ENCODE measurements at regions not wholly inside any gene's neighbourhood (a gene's known extent, or its start where the extent isn't known, plus 50 kb on each side); places are given as distances from the start of the nearest gene placed in this dataset.

- TF ChIP-seq POU6F1 (CRISPR knock-in tag; IDR thresholded peaks at IDR 0.05; ENCODE audit: borderline replicate concordance, low read depth): no peak
Measured at GRCh38 chr1:191575180-191575579, 583.1 kb upstream of the RGS18 start (continued).

DNA sequence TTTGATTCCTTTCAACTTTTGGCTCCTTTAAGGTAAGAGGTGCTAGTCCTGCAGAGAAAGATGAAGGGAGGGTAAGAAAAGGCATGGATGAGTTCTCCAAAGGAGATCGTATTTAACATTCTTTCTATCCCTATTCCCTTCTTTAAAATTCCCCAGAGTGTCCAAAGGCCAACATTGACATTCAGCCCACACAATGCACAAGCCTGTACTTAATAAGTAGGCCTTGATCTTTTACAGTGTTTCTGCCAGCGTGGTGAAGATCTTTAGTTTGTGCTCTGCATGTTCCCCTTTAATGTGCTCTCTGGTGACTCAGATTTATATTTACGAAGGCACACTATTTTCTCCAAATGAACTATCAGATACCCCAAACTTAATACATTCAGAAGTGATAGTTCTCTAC lies 582.5 kb upstream of the RGS18 start:
- TF ChIP-seq ZC3H10 (CRISPR knock-in tag; IDR thresholded peaks at IDR 0.05) (no peak), RARB (CRISPR knock-in tag; IDR thresholded peaks at IDR 0.05) (no peak)
- ATAC-seq: no peak

DNA sequence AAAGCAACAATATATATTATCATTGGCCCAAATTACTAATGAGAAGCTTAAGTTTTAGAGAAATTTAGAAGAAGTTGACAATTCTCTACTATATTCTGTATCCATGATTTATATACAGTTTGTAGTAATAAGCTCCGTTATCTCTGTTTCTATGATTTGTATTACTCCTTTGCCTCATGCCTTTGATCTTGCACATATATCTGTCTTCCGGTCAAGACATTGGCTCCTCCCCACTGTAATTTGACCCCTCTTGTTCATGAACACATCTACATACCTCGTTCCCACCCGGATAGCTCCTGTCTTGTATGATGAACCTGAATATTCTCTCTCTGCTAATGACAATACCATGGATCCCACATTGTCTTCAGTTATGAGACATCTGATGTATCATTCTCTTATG lies 581.0 kb upstream of the RGS18 start:
- TF ChIP-seq TCF4 (CRISPR knock-in tag; IDR thresholded peaks at IDR 0.05; ENCODE audit: borderline replicate concordance) (no peak), CSRNP3 (CRISPR knock-in tag; IDR thresholded peaks at IDR 0.05) (no peak), POU6F1 (CRISPR knock-in tag; IDR thresholded peaks at IDR 0.05; ENCODE audit: borderline replicate concordance, low read depth) (no peak), ISL1 (CRISPR knock-in tag; IDR thresholded peaks at IDR 0.05) (no peak), OSR1 (CRISPR knock-in tag; IDR thresholded peaks at IDR 0.05) (no peak), CSDC2 (CRISPR knock-in tag; IDR thresholded peaks at IDR 0.05) (no peak), ZC3H10 (CRISPR knock-in tag; IDR thresholded peaks at IDR 0.05) (no peak), ZNF565 (CRISPR knock-in tag; conservative IDR thresholded peaks at IDR 0.05; ENCODE audit: low read depth) (no peak), ZFP30 (CRISPR knock-in tag; IDR thresholded peaks at IDR 0.05) (no peak), ZNF70 (CRISPR knock-in tag; IDR thresholded peaks at IDR 0.05) (no peak), ARNTL (CRISPR knock-in tag; IDR thresholded peaks at IDR 0.05; ENCODE audit: borderline replicate concordance, low read depth) (no peak), ZNF8 (CRISPR knock-in tag; IDR thresholded peaks at IDR 0.05) (no peak), TSHZ2 (CRISPR knock-in tag; IDR thresholded peaks at IDR 0.05) (no peak), BACH2 (CRISPR knock-in tag; IDR thresholded peaks at IDR 0.05; ENCODE audit: borderline replicate concordance) (no peak), SNAI2 (CRISPR knock-in tag; IDR thresholded peaks at IDR 0.05) (no peak)
- ATAC-seq: no peak

DNA sequence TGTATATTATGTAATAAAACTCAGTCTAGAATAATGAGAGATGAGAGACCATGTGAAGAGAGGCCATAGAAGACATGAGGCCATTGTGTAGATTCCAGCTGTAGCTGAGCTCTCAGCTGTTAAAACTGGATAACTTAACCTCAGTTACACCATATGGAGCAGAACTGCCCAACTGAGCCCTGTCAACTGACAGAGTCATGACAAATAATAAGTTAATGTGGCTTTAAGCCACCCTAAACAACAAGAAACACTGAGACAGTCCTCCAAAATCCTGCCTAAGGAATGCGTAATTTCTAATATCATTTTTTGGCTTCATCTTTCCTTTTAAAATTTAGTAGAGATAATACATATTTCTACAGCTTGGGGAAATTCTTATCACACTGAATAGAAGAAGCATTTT lies 580.0 kb upstream of the RGS18 start:
- ATAC-seq: no peak
- no peak for TF ChIP-seq CSDC2 (CRISPR knock-in tag; IDR thresholded peaks at IDR 0.05)
- no peak for TF ChIP-seq POU6F1 (CRISPR knock-in tag; IDR thresholded peaks at IDR 0.05; ENCODE audit: borderline replicate concordance, low read depth)
- TF ChIP-seq GLIS3 (CRISPR knock-in tag; IDR thresholded peaks at IDR 0.05): no peak
- no peak for TF ChIP-seq ARNTL (CRISPR knock-in tag; IDR thresholded peaks at IDR 0.05; ENCODE audit: borderline replicate concordance, low read depth)
- TF ChIP-seq ISL1 (CRISPR knock-in tag; IDR thresholded peaks at IDR 0.05): no peak
- TF ChIP-seq BACH2 (CRISPR knock-in tag; IDR thresholded peaks at IDR 0.05; ENCODE audit: borderline replicate concordance): no peak
- TF ChIP-seq TCF4 (CRISPR knock-in tag; IDR thresholded peaks at IDR 0.05; ENCODE audit: borderline replicate concordance): no peak
- TF ChIP-seq PPARA (CRISPR knock-in tag; IDR thresholded peaks at IDR 0.05; ENCODE audit: borderline replicate concordance): no peak
- no peak for TF ChIP-seq OSR1 (CRISPR knock-in tag; IDR thresholded peaks at IDR 0.05)
- no peak for TF ChIP-seq ESRRG (CRISPR knock-in tag; IDR thresholded peaks at IDR 0.05)
- TF ChIP-seq, protein P1, sequence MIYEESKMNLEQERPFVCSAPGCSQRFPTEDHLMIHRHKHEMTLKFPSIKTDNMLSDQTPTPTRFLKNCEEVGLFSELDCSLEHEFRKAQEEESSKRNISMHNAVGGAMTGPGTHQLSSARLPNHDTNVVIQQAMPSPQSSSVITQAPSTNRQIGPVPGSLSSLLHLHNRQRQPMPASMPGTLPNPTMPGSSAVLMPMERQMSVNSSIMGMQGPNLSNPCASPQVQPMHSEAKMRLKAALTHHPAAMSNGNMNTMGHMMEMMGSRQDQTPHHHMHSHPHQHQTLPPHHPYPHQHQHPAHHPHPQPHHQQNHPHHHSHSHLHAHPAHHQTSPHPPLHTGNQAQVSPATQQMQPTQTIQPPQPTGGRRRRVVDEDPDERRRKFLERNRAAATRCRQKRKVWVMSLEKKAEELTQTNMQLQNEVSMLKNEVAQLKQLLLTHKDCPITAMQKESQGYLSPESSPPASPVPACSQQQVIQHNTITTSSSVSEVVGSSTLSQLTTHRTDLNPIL (CRISPR knock-in tag; IDR thresholded peaks at IDR 0.05; ENCODE audit: low read depth): no peak
- no peak for TF ChIP-seq ZFP3 (CRISPR knock-in tag; IDR thresholded peaks at IDR 0.05)

Measured in SK-N-SH treated with all-trans-retinoic acid at 6 μM for 48 hours (cell line).